GM12872 (cell line): ENCODE measurements at regions not wholly inside any gene's neighbourhood (a gene's known extent, or its start where the extent isn't known, plus 50 kb on each side); places are given as distances from the start of the nearest gene placed in this dataset.
A peak's percentile ranks its signal among the peaks of the same experiment; 100 is the strongest.

Source experiments
- TF ChIP-seq, protein P1 (sequence below): IDR thresholded peaks from 3 replicates; pipeline ENCODE4 v1.5.1; 2011; ENCODE audit warnings: low read depth, mild to moderate bottlenecking, low read length, moderate library complexity; ENCODE audit not compliant: insufficient read depth

DNA sequence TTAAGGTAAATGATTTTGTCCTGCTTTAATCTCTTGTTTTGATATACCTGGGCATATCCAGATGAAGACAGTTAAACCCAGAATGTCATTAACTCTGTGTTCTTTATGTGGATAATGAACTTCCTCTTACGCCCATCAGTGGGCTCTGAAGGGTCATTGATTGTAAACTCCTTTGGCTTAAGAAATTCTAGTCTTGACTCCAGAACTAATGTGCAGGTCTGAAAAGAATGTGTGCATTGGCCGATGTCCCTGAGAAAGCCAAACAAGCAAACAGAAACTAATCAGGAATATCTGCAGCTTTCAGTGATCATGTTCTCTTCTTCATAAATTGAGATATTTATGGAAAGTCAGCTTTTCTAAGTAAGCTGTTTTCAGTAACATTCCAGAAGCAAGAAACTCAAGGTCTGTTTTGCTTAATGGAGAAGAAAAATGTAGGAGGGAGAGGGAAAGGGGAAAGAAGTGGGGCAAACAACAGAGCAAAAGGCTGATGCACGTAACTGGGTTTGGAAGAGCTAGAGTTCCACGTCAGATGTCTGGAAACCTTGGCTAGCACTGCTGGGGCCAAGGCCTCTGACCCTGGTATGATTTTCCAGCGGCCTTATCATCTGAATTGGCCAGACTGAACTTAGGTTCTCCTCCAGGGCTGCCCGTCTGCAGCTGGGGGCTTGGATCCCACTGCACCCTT is 61.3 kb upstream of the FHL2 start:
- TF ChIP-seq, protein P1, sequence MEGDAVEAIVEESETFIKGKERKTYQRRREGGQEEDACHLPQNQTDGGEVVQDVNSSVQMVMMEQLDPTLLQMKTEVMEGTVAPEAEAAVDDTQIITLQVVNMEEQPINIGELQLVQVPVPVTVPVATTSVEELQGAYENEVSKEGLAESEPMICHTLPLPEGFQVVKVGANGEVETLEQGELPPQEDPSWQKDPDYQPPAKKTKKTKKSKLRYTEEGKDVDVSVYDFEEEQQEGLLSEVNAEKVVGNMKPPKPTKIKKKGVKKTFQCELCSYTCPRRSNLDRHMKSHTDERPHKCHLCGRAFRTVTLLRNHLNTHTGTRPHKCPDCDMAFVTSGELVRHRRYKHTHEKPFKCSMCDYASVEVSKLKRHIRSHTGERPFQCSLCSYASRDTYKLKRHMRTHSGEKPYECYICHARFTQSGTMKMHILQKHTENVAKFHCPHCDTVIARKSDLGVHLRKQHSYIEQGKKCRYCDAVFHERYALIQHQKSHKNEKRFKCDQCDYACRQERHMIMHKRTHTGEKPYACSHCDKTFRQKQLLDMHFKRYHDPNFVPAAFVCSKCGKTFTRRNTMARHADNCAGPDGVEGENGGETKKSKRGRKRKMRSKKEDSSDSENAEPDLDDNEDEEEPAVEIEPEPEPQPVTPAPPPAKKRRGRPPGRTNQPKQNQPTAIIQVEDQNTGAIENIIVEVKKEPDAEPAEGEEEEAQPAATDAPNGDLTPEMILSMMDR, result no peak

DNA sequence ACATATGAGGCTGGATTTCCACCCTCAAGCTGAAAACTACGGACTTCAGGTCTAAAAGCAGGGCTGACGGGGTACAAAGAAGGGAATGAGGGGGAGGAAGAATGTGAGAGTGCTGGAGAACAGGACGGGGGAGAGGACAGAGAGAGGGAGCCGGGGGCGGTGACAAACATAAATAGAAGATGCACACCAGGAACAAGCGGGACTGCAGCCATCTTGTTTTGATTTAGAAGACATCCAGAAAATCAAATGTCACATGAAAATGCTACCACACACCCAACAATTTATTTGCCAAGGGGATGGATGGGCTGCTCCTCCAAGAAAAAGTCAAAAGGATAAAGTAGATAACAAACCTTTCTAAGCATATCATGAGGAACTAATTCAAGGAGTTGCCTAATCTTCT is 59.2 kb upstream of the FHL2 start:
- TF ChIP-seq, protein P1, result no peak

DNA sequence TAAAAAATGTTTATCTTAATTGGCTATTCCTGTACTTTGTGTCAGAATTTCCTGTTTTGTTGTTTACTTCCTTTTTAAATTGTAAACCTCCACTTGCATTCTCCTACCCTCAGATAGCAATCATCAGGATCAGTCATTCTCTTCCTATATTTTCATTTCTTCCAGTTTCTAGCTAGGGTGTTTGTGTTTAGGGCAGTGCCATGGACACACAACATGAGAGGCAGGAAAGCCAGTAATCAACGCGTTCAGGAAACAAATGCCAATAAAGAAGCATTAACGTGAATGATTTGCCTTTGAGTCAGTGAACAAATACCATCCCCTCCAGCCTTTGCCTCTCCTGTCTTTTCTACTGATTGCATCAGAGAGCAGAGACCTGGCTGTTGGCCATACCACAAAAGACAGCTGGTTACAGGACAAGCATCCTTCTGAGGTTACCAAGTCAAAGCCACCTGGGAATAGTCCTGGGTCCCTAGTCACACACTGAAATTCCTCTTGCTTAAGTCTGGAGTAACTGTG is 56.7 kb upstream of the FHL2 start:
- TF ChIP-seq, protein P1, result no peak

- TF ChIP-seq, protein P1, result peak; percentile 48
These were observed 56.1 kb upstream of the FHL2 start for GRCh38 chr2:105454801-105455485.

DNA sequence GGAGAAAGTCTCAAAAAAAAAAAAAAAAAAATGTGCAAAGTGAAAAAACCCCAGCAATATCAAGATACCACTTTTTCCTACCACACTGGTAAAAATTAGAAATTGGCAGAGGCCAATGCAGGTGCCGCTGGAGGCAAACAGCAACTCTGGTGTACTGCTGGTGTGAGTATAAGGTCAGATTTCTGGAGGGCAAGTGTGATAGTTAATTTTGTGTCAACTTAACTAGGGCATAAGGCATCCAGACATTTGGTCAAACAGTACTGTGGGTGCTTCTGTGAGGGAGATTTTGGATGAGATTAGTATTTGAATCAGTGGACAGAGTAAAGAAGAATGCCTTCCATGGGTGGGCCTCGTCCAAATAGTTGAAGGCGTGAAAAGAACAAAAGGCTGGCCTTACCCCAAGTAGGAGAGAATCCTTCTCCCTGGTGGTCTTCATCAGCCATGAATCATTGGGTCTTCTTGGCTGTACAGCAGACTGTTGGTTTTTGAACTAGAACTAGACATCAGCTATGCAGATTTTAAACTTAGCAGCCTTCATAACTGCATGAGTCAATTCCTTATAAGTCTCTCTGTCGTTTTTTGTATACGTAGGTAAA is 52.8 kb upstream of the FHL2 start:
- TF ChIP-seq, protein P1, result no peak

- TF ChIP-seq, protein P1, result no peak
These were observed 51.6 kb upstream of the FHL2 start for GRCh38 chr2:105450471-105450870.

DNA sequence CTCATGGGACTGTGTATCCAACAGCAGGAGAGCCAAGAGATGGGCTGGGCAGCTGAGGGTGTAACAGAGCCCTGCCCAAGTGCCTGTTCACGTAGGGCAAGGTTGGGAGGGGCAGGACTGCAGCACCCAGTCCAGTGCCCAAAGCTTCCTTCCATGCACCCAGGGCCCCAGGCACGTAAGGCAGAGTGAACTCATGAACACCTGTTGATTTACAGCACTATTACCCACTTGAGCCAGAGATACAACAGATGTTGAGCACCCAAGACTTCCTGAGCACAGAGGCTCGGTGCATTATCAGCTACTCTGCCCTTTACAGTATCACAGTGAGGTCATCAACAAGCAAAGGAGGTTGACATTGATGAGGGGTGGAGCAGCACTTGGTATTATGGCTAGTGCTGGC is 50.2 kb upstream of the FHL2 start:
- TF ChIP-seq, protein P1, result no peak
